ENCODE measurements at regions not wholly inside any gene's neighbourhood (a gene's known extent, or its start where the extent isn't known, plus 50 kb on each side); places are given as distances from the start of the nearest gene placed in this dataset.
"Not testable (repeated sequence)": the region's sequence is repeated elsewhere in the genome, so short reads cannot be mapped to it uniquely, and the experiment has no call there.

- H3K4me1 ChIP-seq (ENCODE audit: control insufficient read depth, insufficient read depth, low read length, poor library complexity, severe bottlenecking); H3K27ac Mint-ChIP-seq; H3K4me1 Mint-ChIP-seq; H3K9me3 ChIP-seq (ENCODE audit: control insufficient read depth in 2 of 2, low read length in 2 of 2); ATAC-seq (ENCODE audit: low read depth in 2 of 2); H3K4me3 ChIP-seq (ENCODE audit: low read depth, low read length); H3K36me3 ChIP-seq (ENCODE audit: control insufficient read depth, insufficient read depth, low read length); H3K36me3 Mint-ChIP-seq; DNase-seq; H3K27ac ChIP-seq (ENCODE audit: insufficient read depth, low read length, poor library complexity, severe bottlenecking); H3K27me3 Mint-ChIP-seq; H3K27me3 ChIP-seq (ENCODE audit: control insufficient read depth, insufficient read depth, low read length); H3K4me3 Mint-ChIP-seq: not testable (repeated sequence)
- peaks cover 3 to 38% (median 15%) of the 10 kb centered on the region in 7 donors for H3K9me3 Mint-ChIP-seq
These were observed 1479.4 kb upstream of the DEFB115 start for GRCh38 chr20:29778033-29778432.

GRCh38 chr20:29781217-29781616 is 1476.2 kb upstream of the DEFB115 start:
- ATAC-seq (ENCODE audit: low read depth in 2 of 2); H3K36me3 Mint-ChIP-seq; H3K27ac Mint-ChIP-seq; H3K9me3 ChIP-seq (ENCODE audit: control insufficient read depth in 2 of 2, low read length in 2 of 2); H3K27me3 ChIP-seq (ENCODE audit: control insufficient read depth, insufficient read depth, low read length); DNase-seq; H3K4me1 Mint-ChIP-seq; H3K4me3 ChIP-seq (ENCODE audit: low read depth, low read length); H3K27ac ChIP-seq (ENCODE audit: insufficient read depth, low read length, poor library complexity, severe bottlenecking); H3K36me3 ChIP-seq (ENCODE audit: control insufficient read depth, insufficient read depth, low read length); H3K4me1 ChIP-seq (ENCODE audit: control insufficient read depth, insufficient read depth, low read length, poor library complexity, severe bottlenecking); H3K27me3 Mint-ChIP-seq; H3K4me3 Mint-ChIP-seq: not testable (repeated sequence)
- H3K9me3 Mint-ChIP-seq, result peaks cover 5 to 38% (median 20%) of the 10 kb centered on the region in 7 donors

- H3K27ac ChIP-seq (ENCODE audit: insufficient read depth, low read length, poor library complexity, severe bottlenecking); H3K9me3 ChIP-seq (ENCODE audit: control insufficient read depth in 2 of 2, low read length in 2 of 2); H3K27me3 Mint-ChIP-seq; H3K36me3 Mint-ChIP-seq; H3K27me3 ChIP-seq (ENCODE audit: control insufficient read depth, insufficient read depth, low read length); H3K4me3 Mint-ChIP-seq; H3K4me1 Mint-ChIP-seq; ATAC-seq (ENCODE audit: low read depth in 2 of 2); DNase-seq; H3K36me3 ChIP-seq (ENCODE audit: control insufficient read depth, insufficient read depth, low read length); H3K27ac Mint-ChIP-seq; H3K4me1 ChIP-seq (ENCODE audit: control insufficient read depth, insufficient read depth, low read length, poor library complexity, severe bottlenecking); H3K4me3 ChIP-seq (ENCODE audit: low read depth, low read length): not testable (repeated sequence)
- peaks cover 5 to 38% (median 21%) of the 10 kb centered on the region in 7 donors for H3K9me3 Mint-ChIP-seq
These were observed 1475.6 kb upstream of the DEFB115 start for GRCh38 chr20:29781891-29782290.

- Mint-ChIP-seq H3K4me3 (peak overlapping the region in 1 of 4 donors; percentile 41), H3K9me3 (peaks cover 4 to 33% (median 19%) of the 10 kb centered on the region in 7 donors)
- H3K4me3 ChIP-seq (ENCODE audit: low read depth, low read length); H3K9me3 ChIP-seq (ENCODE audit: control insufficient read depth in 2 of 2, low read length in 2 of 2); H3K27me3 Mint-ChIP-seq; H3K36me3 ChIP-seq (ENCODE audit: control insufficient read depth, insufficient read depth, low read length); H3K4me1 ChIP-seq (ENCODE audit: control insufficient read depth, insufficient read depth, low read length, poor library complexity, severe bottlenecking); H3K4me1 Mint-ChIP-seq; ATAC-seq (ENCODE audit: low read depth in 2 of 2); H3K27ac Mint-ChIP-seq; DNase-seq; H3K27me3 ChIP-seq (ENCODE audit: control insufficient read depth, insufficient read depth, low read length); H3K36me3 Mint-ChIP-seq; H3K27ac ChIP-seq (ENCODE audit: insufficient read depth, low read length, poor library complexity, severe bottlenecking): not testable (repeated sequence)
These were observed 1470.0 kb upstream of the DEFB115 start for GRCh38 chr20:29787456-29787855.

GRCh38 chr20:29790510-29790909 is 1467.0 kb upstream of the DEFB115 start:
- no peaks in the 10 kb centered on the region for H3K27me3 ChIP-seq (ENCODE audit: control insufficient read depth, insufficient read depth, low read length)
- Mint-ChIP-seq H3K27me3 (no peaks in the 10 kb centered on the region), H3K4me3 (no peak overlapping the region), H3K36me3 (no peaks in the 10 kb centered on the region), H3K4me1 (peaks cover 0 to 3% (median 0%) of the 10 kb centered on the region in 4 donors), H3K9me3 (peaks cover 3 to 37% (median 22%) of the 10 kb centered on the region in 7 donors), H3K27ac (no peak overlapping the region)
- no peak overlapping the region for H3K4me3 ChIP-seq (ENCODE audit: low read depth, low read length)
- peaks cover 2 to 3% of the 10 kb centered on the region in 2 experiments for H3K9me3 ChIP-seq (ENCODE audit: control insufficient read depth in 2 of 2, low read length in 2 of 2)
- no peaks in the 10 kb centered on the region for H3K36me3 ChIP-seq (ENCODE audit: control insufficient read depth, insufficient read depth, low read length)
- H3K27ac ChIP-seq (ENCODE audit: insufficient read depth, low read length, poor library complexity, severe bottlenecking), result no peak overlapping the region
- no peaks in the 10 kb centered on the region for H3K4me1 ChIP-seq (ENCODE audit: control insufficient read depth, insufficient read depth, low read length, poor library complexity, severe bottlenecking)
- DNase-seq, result no peak
- ATAC-seq (ENCODE audit: low read depth in 2 of 2), result no peak

- H3K36me3 ChIP-seq (ENCODE audit: control insufficient read depth, insufficient read depth, low read length), result not testable (repeated sequence)
These were observed 1426.0 kb upstream of the DEFB115 start for GRCh38 chr20:29831508-29831907.

GRCh38 chr20:29868014-29868413 is 1389.5 kb upstream of the DEFB115 start:
- not testable (repeated sequence) for ATAC-seq (ENCODE audit: low read depth in 2 of 2); H3K4me1 ChIP-seq (ENCODE audit: control insufficient read depth, insufficient read depth, low read length, poor library complexity, severe bottlenecking); H3K27me3 Mint-ChIP-seq; H3K27me3 ChIP-seq (ENCODE audit: control insufficient read depth, insufficient read depth, low read length); H3K4me3 Mint-ChIP-seq; H3K36me3 Mint-ChIP-seq; H3K36me3 ChIP-seq (ENCODE audit: control insufficient read depth, insufficient read depth, low read length); DNase-seq; H3K4me3 ChIP-seq (ENCODE audit: low read depth, low read length); H3K27ac ChIP-seq (ENCODE audit: insufficient read depth, low read length, poor library complexity, severe bottlenecking); H3K4me1 Mint-ChIP-seq; H3K9me3 ChIP-seq (ENCODE audit: control insufficient read depth in 2 of 2, low read length in 2 of 2); H3K27ac Mint-ChIP-seq
- H3K9me3 Mint-ChIP-seq, result peaks cover 0 to 27% (median 11%) of the 10 kb centered on the region in 7 donors

More at GRCh38 chr20:29831508-29831907, 1426.0 kb upstream of the DEFB115 start:
- H3K4me3 ChIP-seq (ENCODE audit: low read depth, low read length); H3K9me3 ChIP-seq (ENCODE audit: control insufficient read depth in 2 of 2, low read length in 2 of 2); H3K4me3 Mint-ChIP-seq; H3K4me1 Mint-ChIP-seq; H3K4me1 ChIP-seq (ENCODE audit: control insufficient read depth, insufficient read depth, low read length, poor library complexity, severe bottlenecking); H3K27ac Mint-ChIP-seq; DNase-seq; ATAC-seq (ENCODE audit: low read depth in 2 of 2); H3K27me3 Mint-ChIP-seq; H3K27ac ChIP-seq (ENCODE audit: insufficient read depth, low read length, poor library complexity, severe bottlenecking); H3K27me3 ChIP-seq (ENCODE audit: control insufficient read depth, insufficient read depth, low read length); H3K36me3 Mint-ChIP-seq: not testable (repeated sequence)
- H3K9me3 Mint-ChIP-seq, result peaks cover 0 to 25% (median 7%) of the 10 kb centered on the region in 7 donors

- not testable (repeated sequence) for H3K4me3 Mint-ChIP-seq; H3K27me3 Mint-ChIP-seq; H3K27ac ChIP-seq (ENCODE audit: insufficient read depth, low read length, poor library complexity, severe bottlenecking); H3K4me3 ChIP-seq (ENCODE audit: low read depth, low read length); H3K27ac Mint-ChIP-seq; ATAC-seq (ENCODE audit: low read depth in 2 of 2); H3K36me3 ChIP-seq (ENCODE audit: control insufficient read depth, insufficient read depth, low read length); DNase-seq; H3K9me3 ChIP-seq (ENCODE audit: control insufficient read depth in 2 of 2, low read length in 2 of 2); H3K36me3 Mint-ChIP-seq; H3K27me3 ChIP-seq (ENCODE audit: control insufficient read depth, insufficient read depth, low read length); H3K4me1 ChIP-seq (ENCODE audit: control insufficient read depth, insufficient read depth, low read length, poor library complexity, severe bottlenecking); H3K4me1 Mint-ChIP-seq
- H3K9me3 Mint-ChIP-seq, result peaks cover 0 to 27% (median 16%) of the 10 kb centered on the region in 7 donors
These were observed 1388.8 kb upstream of the DEFB115 start for GRCh38 chr20:29868688-29869087.
